HG03139 (cell line): ENCODE measurements at regions not wholly inside any gene's neighbourhood (a gene's known extent, or its start where the extent isn't known, plus 50 kb on each side); places are given as distances from the start of the nearest gene placed in this dataset.
"Not testable (repeated sequence)": the region's sequence is repeated elsewhere in the genome, so short reads cannot be mapped to it uniquely, and the experiment has no call there.

Source experiments
- ATAC-seq: cut with Tn5 transposase; IDR thresholded peaks from one replicate; pipeline ENCODE4 v1.9.1; 2021; ENCODE audit not compliant: unreplicated experiment

- ATAC-seq: no peak
These were observed 122.0 kb upstream of the APCDD1 start for GRCh38 chr18:10332452-10332851.

- ATAC-seq: no peak
These were observed 117.6 kb upstream of the APCDD1 start for GRCh38 chr18:10336749-10337350.

GRCh38 chr18:10340821-10341220 lies 113.6 kb upstream of the APCDD1 start:
- no peak for ATAC-seq

- ATAC-seq: no peak
These were observed 110.7 kb upstream of the APCDD1 start for GRCh38 chr18:10343778-10344177.

- no peak for ATAC-seq
These were observed 107.6 kb upstream of the APCDD1 start for GRCh38 chr18:10346749-10347415.

- ATAC-seq: no peak
These were observed 104.9 kb upstream of the APCDD1 start for GRCh38 chr18:10349561-10349960.

- no peak for ATAC-seq
These were observed 103.8 kb upstream of the APCDD1 start for GRCh38 chr18:10350661-10351060.

GRCh38 chr18:10351219-10351818 lies 103.1 kb upstream of the APCDD1 start:
- ATAC-seq: no peak

GRCh38 chr18:10351858-10352257 lies 102.6 kb upstream of the APCDD1 start:
- ATAC-seq: no peak

- no peak for ATAC-seq
These were observed 101.8 kb upstream of the APCDD1 start for GRCh38 chr18:10352671-10353070.

GRCh38 chr18:10353791-10354190 lies 100.6 kb upstream of the APCDD1 start:
- no peak for ATAC-seq

GRCh38 chr18:10354241-10354811 lies 100.1 kb upstream of the APCDD1 start:
- ATAC-seq: no peak

GRCh38 chr18:10354890-10355289 lies 99.5 kb upstream of the APCDD1 start:
- ATAC-seq: no peak

GRCh38 chr18:10356999-10357398 lies 97.4 kb upstream of the APCDD1 start:
- not testable (repeated sequence) for ATAC-seq

- ATAC-seq: no peak
These were observed 92.8 kb upstream of the APCDD1 start for GRCh38 chr18:10361660-10362059.

GRCh38 chr18:10365021-10365500 lies 89.4 kb upstream of the APCDD1 start:
- ATAC-seq: no peak

- ATAC-seq: no peak
These were observed 88.5 kb upstream of the APCDD1 start for GRCh38 chr18:10365901-10366300.

GRCh38 chr18:10367836-10368235 lies 86.6 kb upstream of the APCDD1 start:
- no peak for ATAC-seq

- ATAC-seq: no peak
These were observed 85.7 kb upstream of the APCDD1 start for GRCh38 chr18:10368456-10369453.

- no peak for ATAC-seq
These were observed 83.7 kb upstream of the APCDD1 start for GRCh38 chr18:10370716-10371115.

- no peak for ATAC-seq
These were observed 83.3 kb upstream of the APCDD1 start for GRCh38 chr18:10371165-10371564.
